ENCODE measurements at regions not wholly inside any gene's neighbourhood (a gene's known extent, or its start where the extent isn't known, plus 50 kb on each side); places are given as distances from the start of the nearest gene placed in this dataset.

GRCh38 chr14:87712396-87713090 lies 280.4 kb downstream of the GALC start:
- peak; percentile 58 for DNase-seq

- DNase-seq, result no peak
These were observed 287.5 kb downstream of the GALC start for GRCh38 chr14:87705439-87705896.

- no peak for DNase-seq
These were observed 294.5 kb downstream of the GALC start for GRCh38 chr14:87698481-87698880.

GRCh38 chr14:87696485-87696884 lies 296.5 kb downstream of the GALC start:
- DNase-seq, result peak; percentile 57

DNA sequence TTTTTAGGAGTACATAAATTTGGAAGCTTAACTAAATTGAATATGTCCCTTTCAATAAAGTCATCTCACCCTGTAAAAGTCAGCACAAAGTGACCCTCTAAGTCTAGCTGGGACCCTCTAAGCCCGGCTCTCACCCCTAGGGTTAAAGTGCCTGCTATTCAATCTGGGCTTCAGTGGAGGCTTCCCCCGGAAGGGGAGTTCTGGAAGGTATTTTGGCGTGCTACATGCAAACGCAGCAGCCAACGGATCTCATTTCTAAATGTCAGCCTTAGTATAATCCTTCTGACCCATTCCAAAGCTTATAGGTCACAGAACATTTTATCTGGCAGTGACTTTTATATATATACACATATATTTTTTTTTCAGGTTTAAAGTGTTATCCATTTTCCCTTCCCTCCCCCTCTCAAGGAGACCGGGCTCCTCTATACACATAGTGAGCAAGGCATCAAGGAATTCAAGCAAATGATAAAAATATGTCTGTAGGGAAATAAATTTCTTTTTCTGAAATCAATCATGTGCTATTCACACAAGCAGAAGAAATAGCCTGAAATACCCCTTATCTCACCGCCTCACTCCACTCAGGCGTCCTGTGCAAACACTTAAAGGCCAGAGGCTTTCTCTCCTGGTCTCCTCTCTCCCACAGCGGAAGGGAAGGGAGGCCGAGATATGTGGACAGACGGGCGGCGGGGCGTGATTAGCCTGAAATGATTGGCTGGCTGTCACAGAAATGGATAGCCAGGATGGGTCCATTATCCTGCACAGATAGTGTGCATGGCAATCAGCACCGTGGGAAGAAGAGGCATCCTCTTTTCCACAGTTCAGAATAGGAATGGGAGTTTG lies 301.7 kb downstream of the GALC start:
- no peak for DNase-seq

GRCh38 chr14:87690076-87690613 lies 302.8 kb downstream of the GALC start:
- DNase-seq, result peak; percentile 52

GRCh38 chr14:87688524-87688923 lies 304.5 kb downstream of the GALC start:
- DNase-seq, result no peak

GRCh38 chr14:87687420-87687819 lies 305.6 kb downstream of the GALC start:
- DNase-seq, result no peak

DNA sequence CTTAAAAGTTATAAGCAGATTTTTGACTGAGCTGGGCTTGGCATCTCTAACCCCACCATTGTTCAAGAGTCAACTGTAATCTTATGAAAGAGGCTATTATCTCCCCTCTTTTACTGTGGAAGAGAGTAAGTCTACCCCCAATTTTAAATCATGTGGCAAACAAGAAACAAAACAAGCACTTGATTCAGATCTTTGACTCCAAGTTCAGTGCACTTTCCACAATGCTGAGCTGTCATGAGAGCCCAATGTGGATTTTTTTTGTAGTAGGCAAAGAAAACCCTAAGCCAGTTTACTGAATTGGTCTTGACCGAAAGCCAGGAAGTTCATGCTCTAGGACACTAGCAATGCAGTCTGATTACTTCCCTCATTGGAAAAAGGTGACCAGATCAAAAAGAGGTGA lies 306.2 kb downstream of the GALC start:
- no peak for DNase-seq

DNA sequence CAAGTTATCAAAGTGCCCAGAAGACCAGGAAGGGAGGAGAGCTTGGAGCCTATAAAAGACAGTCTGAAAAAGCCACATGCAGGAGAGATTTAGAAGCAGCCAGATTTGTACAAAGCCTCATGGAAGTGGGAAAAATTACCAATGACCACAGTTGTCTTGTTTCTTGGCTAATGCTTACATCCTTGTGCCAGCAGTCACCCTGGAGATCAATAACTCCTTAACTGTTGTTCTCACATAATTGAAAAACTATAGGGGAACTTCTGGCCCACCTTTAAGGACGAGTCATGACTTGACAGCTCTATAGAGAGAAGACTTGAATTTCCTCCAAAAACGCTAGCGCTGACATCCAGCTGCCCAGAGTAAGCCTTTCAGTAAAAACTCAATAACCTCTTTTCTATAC lies 313.1 kb downstream of the GALC start:
- DNase-seq, result no peak

DNA sequence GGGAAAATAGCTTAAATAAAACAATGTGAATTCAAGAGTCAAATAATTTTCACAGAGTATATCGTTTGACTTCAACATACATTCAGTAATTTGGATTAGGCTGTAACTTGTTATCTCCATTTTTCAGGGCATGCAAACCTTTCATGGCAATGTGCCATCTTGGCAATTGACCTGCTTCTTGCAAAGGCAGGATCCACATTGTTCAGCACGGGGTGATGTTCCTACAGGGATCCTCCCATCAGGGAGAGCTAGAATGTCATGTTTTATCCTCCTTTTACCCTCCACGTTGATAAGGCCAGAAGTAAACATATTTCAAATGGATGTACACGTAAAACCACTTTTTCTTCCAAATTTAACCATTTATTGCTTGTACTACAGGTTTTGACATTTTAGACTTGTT lies 314.4 kb downstream of the GALC start:
- DNase-seq, result no peak

DNA sequence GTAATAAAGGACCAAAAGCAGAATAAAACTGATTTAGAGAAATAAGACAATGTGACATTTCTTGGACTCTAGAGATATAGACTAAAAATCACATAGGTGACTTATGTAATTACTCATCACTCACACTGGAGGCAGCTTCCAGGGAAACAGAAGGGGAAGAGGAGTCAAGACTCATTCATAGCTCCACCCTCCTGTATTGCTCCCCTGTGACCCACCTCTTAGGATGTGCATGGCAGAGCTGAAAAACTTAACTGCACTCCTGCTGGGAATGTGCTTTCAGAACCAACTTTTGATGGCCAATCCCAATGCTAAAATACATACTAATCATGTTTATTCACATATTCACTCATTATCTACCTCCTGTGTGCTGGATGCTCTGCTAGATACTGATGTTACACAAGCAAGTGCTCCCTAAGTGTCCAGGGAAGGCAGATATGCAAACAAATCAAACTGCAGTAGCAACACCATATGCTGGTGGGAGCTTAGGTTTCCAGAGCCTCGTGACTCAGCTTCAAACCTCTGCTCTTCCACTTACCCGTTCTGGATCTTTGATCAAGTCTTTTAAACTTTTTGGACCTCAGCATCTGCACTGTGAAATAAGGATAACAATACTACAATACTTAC lies 316.1 kb downstream of the GALC start:
- DNase-seq, result no peak

GRCh38 chr14:87667659-87668058 lies 325.3 kb downstream of the GALC start:
- no peak for DNase-seq

- no peak for DNase-seq
These were observed 336.7 kb downstream of the GALC start for GRCh38 chr14:87656315-87656714.

DNA sequence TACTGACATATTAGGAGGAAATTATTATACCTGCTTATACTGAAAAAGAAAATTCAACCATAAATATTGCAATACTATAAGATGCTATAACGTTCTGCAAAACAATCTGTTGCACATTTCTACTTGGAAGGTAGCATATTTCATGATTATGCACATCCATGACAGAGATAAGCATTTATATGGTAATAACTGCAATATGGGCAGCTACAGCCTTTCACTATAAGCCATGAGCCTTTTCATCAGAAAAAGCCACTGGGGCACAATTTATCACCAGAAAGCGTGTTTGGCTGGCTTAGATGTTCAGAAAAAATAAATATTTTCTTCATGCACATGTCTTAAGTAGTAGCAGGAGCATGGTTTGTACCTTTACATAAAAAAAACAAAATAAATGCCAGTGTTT lies 340.7 kb downstream of the GALC start:
- no peak for DNase-seq

DNA sequence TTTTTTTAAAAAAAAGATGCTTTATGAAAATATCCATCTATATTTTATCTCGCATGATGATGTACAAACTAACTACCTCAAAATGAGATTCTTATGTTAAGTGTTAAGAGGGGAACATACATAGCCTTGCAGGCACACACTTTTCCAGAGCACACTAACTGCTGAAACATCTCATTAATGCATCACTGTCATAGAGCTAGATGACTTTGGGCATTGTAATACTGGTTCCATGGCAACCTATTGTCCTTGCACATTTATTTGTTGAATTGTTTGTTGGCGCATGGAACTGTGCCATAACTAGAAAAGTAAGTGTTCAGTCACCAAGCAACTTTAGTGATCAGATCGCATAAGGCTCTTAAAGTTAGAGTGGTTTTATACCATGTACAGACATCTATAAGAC lies 348.3 kb downstream of the GALC start:
- DNase-seq, result no peak

DNA sequence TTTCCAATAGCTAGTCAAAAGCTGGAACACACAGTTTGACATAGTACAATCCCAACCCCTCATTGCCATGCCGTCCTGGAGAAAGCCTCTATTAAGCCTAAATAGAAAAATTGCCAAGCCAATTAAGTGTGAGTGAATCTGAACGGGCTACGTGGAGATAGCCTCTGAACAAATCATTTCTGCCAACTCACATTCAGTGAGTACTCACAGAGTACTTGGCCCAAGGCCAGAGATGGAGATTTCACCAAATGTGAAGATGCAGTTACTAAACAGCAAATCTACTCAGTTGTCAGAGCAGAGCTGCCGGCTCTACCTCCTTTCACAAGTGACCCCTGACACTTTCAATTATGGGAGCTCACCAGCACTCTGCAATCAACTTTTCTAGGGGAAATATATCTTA lies 350.0 kb downstream of the GALC start:
- no peak for DNase-seq

DNA sequence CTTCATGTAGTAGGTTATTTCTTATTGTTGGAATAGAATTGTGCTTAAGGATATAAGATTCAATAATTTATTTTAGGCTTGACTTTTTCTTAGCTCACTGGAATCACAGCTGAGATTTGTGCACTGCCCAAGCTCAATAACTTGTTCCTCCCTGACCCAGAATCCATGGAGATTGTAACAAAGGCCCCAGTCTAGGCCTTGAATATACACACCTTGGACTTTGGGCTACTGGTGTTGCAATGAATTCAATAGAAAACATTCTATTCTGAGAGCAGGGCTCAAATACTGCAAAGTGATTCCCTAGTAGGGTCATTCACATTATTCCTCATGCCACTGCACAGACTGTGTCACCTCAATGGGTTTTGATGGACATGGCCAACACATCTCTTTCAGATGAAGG lies 352.4 kb downstream of the GALC start:
- DNase-seq, result no peak

- no peak for DNase-seq
These were observed 354.8 kb downstream of the GALC start for GRCh38 chr14:87638196-87638595.

GRCh38 chr14:87635442-87635841 lies 357.5 kb downstream of the GALC start:
- no peak for DNase-seq

- no peak for DNase-seq
These were observed 360.2 kb downstream of the GALC start for GRCh38 chr14:87632796-87633195.

DNA sequence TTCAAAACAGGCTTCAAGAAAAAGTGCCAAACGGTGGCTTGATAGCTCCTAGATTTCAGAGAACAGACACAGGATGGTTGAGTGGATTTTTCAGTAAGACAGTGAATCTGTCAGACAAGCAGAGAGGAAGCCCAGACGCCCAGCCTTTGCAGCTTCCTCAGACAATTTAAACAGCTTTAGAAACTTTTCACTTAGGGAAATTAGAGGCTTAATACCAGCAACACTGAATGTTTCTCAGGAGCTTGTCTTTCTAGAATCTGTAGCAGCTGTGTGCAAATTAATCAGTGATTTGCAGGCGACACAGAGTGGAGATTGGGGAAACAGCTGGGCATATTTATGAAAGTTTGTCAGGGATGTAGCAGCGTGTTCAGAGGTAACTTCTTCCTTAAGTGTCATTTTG lies 362.1 kb downstream of the GALC start:
- DNase-seq, result peak; percentile 66

- DNase-seq, result no peak
These were observed 363.2 kb downstream of the GALC start for GRCh38 chr14:87629788-87630187.

- no peak for DNase-seq
These were observed 364.2 kb downstream of the GALC start for GRCh38 chr14:87628780-87629179.

Measured in islet precursor cell (in vitro differentiated cells).